ENCODE measurements at regions not wholly inside any gene's neighbourhood (a gene's known extent, or its start where the extent isn't known, plus 50 kb on each side); places are given as distances from the start of the nearest gene placed in this dataset.
"Not testable (repeated sequence)": the region's sequence is repeated elsewhere in the genome, so short reads cannot be mapped to it uniquely, and the experiment has no call there.

DNA sequence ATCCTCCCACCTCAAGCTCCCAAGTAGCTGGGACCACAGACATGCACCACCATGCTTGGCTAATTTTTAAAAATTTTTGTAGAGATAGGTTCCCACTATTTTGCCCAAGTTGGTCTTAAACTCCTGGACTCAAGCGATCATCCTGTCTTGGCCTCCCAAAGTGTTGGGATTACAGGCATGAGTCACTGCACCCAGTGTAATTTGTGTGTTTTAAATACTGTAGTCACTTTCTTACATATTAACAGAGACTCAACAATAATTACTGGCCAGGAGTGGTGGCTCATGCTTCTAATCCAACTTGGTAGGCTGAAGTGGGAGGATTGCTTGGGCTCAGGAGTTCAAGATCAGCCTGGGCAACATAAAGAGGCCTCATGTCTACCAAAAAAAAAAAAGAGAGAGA lies 293.0 kb downstream of the RDH14 start:
- TF ChIP-seq, protein P1, sequence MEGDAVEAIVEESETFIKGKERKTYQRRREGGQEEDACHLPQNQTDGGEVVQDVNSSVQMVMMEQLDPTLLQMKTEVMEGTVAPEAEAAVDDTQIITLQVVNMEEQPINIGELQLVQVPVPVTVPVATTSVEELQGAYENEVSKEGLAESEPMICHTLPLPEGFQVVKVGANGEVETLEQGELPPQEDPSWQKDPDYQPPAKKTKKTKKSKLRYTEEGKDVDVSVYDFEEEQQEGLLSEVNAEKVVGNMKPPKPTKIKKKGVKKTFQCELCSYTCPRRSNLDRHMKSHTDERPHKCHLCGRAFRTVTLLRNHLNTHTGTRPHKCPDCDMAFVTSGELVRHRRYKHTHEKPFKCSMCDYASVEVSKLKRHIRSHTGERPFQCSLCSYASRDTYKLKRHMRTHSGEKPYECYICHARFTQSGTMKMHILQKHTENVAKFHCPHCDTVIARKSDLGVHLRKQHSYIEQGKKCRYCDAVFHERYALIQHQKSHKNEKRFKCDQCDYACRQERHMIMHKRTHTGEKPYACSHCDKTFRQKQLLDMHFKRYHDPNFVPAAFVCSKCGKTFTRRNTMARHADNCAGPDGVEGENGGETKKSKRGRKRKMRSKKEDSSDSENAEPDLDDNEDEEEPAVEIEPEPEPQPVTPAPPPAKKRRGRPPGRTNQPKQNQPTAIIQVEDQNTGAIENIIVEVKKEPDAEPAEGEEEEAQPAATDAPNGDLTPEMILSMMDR (IDR thresholded peaks at IDR 0.05): no peak
- no peak for TF ChIP-seq POLR2A (IDR thresholded peaks at IDR 0.05)
- intact Hi-C loops (cut with DNase I): no loop called here
- no peak overlapping the region for H3K27ac ChIP-seq
- 90 to 100% (median 97%) methylated on average over 1 of the region's 1 CpG for WGBS, 4 donors
- no peaks in the 10 kb centered on the region for H3K9me3 ChIP-seq (replicated peaks in 1 of 3)
- H3K4me1 ChIP-seq (replicated peaks in 1 of 2): no peaks in the 10 kb centered on the region
- no peaks in the 10 kb centered on the region for H3K36me3 ChIP-seq (replicated peaks in 1 of 2)
- no peaks in the 10 kb centered on the region for H3K27me3 ChIP-seq
- no peak for DNase-seq
- H3K4me3 ChIP-seq: no peak overlapping the region

DNA sequence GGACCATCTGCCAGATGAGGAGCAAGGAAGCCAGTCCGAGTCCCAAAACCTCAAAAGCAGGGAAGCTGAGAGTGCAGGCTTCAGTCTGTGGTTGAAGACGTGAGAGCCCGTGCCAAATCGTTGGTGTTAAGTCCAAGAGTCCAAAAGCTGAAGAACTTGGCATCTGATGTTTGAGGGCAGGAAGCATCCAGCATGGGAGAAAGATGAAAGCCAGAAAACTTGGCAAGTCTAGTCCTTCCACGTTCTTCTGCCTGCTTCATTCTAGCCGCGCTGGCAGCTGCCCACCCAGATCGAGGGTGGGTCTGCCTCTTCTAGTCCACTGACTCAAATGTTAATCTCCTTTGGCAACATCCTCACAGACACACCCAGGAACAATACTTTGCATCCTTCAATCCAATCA lies 293.8 kb downstream of the RDH14 start:
- H3K36me3 ChIP-seq (replicated peaks in 1 of 2); H3K4me1 ChIP-seq (replicated peaks in 1 of 2); H3K27me3 ChIP-seq; DNase-seq; H3K9me3 ChIP-seq (replicated peaks in 1 of 3); H3K4me3 ChIP-seq; H3K27ac ChIP-seq; intact Hi-C loops (cut with DNase I): not testable (repeated sequence)
- 68 to 85% (median 76%) methylated on average over 8 of the region's 8 CpGs for WGBS, 4 donors

DNA sequence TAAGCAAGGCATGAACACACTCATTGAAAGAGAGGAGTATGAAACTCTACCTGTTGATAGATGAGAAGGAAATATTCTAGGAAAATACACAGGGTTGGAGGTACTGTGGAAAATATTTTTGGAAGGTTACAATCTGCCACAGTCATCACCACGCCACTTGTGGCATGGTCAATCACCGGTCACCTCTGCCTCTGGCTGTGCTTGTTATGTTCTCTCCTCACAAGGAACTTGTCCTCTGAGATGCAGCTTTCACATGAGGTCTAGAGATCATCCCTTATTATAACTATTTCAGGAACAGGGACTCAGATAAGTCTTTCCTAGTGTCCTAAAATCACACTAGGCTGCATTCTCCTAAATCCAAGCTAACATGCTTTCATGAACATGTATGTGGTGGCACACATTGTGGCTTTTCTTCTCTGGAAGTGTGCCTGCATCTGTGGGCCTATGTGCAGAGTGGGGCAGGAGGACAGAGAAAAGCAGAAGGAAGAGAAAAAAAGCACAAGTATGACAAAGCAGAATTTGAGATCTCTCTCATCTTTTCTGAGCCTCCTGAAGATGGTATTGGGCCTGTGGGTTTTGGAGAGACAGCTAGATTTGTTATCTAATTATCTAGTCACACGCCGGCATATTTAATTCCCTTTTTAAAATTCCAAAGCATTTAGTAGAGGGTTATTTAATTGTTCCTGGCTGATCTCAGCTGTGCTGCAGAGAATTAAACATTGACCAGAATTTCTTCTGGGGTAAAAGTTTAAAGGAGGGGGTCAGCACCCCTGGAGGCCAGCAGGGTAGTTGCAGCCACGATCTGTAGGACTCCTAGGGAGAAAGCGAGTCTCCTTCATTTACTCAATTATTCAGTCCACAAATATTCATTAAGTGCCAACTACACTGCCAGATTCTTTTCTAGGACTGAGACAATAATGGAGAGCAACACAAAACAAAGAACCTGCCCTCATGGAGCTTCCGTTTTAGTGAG lies 294.6 kb downstream of the RDH14 start:
- intact Hi-C loops (cut with DNase I): no loop called here
- TF ChIP-seq POLR2A (IDR thresholded peaks at IDR 0.05): no peak
- TF ChIP-seq, protein P1 (IDR thresholded peaks at IDR 0.05): no peak
- Histone ChIP-seq H3K4me1 (replicated peaks in 1 of 2) (no peaks in the 10 kb centered on the region), H3K9me3 (replicated peaks in 1 of 3) (no peaks in the 10 kb centered on the region), H3K27me3 (no peaks in the 10 kb centered on the region), H3K27ac (no peak overlapping the region), H3K36me3 (replicated peaks in 1 of 2) (no peaks in the 10 kb centered on the region), H3K4me3 (no peak overlapping the region)
- WGBS, 4 donors: 68 to 83% (median 75%) methylated on average over 7 of the region's 7 CpGs
- DNase-seq: no peak

DNA sequence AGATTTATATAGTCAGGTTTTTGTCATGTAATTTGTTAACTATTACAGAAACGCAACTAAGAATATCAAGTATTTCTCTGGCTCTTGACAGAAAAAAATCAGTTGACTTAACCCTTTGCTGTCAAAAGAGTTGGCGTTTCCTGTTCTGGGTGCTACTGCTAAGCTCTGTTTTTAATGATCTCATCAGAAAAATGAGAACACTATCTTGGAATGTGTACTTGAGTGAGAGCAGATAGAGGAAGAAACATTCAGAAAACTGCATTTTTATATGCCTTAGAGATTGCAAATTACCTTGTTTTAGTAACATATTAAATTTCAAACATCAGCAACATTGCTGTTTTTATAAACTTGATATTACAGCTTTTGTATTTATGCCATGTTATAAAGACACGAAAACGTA lies 297.9 kb downstream of the RDH14 start:
- Histone ChIP-seq H3K27me3 (no peaks in the 10 kb centered on the region), H3K4me3 (no peak overlapping the region), H3K4me1 (replicated peaks in 1 of 2) (no peaks in the 10 kb centered on the region), H3K27ac (no peak overlapping the region), H3K9me3 (replicated peaks in 1 of 3) (no peaks in the 10 kb centered on the region), H3K36me3 (replicated peaks in 1 of 2) (no peaks in the 10 kb centered on the region)
- DNase-seq: no peak
- TF ChIP-seq, protein P1 (IDR thresholded peaks at IDR 0.05): no peak
- TF ChIP-seq POLR2A (IDR thresholded peaks at IDR 0.05): no peak
- WGBS, 4 donors: 38 to 69% (median 48%) methylated on average over 4 of the region's 4 CpGs
- intact Hi-C loops (cut with DNase I): no loop called here
